HG03045 (cell line): ENCODE measurements at regions not wholly inside any gene's neighbourhood (a gene's known extent, or its start where the extent isn't known, plus 50 kb on each side); places are given as distances from the start of the nearest gene placed in this dataset.

Experiments used
- ATAC-seq: cut with Tn5 transposase; IDR thresholded peaks from one replicate; pipeline ENCODE4 v1.9.1; 2021; ENCODE audit warnings: mild to moderate bottlenecking, moderate library complexity; ENCODE audit not compliant: unreplicated experiment

DNA sequence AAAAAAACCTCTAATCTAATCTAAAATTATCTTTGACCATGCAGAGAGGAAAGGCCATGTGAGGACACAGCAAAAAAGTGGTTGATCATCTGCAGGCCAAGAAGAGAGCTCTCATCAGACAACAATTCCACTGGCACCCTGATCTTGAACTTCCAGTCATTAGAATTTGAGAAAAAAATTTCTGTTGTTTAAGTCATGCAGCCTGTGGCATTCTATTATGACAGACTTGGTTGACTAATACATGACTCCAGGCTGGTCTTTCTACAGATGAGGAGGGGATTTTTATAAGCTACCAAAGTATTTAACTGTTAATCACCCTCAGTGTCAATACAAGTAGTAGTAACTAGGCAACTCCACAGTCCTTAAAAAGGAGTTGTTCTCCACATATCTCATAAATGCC, 358.5 kb upstream of the RGMB start:
- no peak for ATAC-seq

GRCh38 chr5:98415663-98416062, 357.8 kb upstream of the RGMB start:
- ATAC-seq = no peak

GRCh38 chr5:98416541-98416940, 356.9 kb upstream of the RGMB start:
- ATAC-seq = no peak

- no peak for ATAC-seq
These were observed 353.6 kb upstream of the RGMB start for GRCh38 chr5:98419825-98420224.

DNA sequence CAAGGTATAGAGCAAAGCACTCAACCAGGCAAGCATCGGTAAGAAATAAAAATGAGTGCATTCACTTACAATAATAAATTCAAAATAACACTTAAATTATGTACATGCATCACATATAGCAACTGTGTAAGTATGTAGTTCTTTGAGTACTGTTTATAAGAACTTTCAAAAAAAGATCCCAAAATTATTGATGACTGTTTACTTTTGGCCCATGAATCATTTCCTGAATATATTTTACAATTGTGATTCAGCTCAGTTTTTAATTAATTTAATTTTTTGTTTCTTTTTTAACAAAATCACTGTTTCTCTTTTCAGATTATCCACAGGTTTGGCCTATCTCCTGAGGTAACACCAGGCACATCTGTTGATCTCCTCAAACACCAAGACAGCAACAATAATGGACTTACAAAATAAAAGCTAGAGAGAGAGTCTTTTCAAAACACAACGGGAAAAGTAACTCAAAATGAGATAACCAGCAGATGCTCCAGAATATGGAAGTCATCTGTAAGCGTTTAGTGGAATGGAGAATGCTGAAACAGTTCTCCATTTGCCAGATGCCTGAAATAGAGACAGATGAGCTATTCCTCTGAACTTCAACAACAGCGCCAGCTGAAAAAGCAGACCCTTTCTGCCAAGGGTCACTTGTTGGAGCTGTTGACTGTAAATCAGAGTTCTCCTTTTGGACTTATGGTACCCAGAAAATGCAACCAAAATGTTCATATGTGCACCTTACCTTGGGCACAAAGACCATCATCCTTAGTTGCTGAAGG, 348.6 kb upstream of the RGMB start:
- no peak for ATAC-seq

DNA sequence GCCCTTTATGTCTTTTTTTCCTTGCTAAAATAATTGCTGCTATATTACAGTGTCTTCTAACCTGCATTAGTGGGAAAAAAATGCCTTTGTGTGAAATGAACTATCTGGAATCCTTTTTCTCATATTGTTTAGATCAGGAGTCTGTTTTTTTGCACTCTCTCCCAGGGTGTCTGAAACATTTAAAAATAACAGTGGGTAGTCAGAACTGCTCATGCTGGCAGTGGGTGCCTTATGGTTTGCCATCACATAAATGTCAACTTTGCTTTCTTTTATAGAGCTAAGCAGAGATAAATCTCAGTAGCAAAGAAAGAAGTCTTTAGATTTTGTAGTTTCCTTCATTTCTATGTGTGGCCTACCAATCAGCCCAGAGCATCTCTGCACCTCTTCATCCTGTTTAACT, 347.8 kb upstream of the RGMB start:
- no peak for ATAC-seq

DNA sequence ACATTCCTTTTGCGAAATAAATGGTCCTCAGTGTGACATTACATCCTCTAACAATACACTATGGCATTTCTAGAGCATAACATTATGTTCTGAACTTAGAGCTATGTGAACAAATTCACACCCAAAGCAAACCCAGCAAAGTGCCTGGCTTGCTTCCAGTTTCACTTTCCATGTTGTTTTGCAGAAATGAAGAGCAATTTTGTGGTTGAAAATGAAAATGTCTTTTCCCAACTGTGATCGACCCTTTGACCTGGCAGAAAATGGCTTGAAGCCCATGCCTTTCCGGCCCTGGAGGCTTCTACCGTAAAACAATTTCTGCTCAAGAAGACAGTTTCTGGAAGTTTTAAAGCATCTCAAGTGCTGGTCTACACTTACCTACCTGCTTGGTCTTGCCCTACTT, 344.7 kb upstream of the RGMB start:
- no peak for ATAC-seq

- no peak for ATAC-seq
These were observed 341.1 kb upstream of the RGMB start for GRCh38 chr5:98432378-98432777.

- no peak for ATAC-seq
These were observed 340.4 kb upstream of the RGMB start for GRCh38 chr5:98433022-98433421.

DNA sequence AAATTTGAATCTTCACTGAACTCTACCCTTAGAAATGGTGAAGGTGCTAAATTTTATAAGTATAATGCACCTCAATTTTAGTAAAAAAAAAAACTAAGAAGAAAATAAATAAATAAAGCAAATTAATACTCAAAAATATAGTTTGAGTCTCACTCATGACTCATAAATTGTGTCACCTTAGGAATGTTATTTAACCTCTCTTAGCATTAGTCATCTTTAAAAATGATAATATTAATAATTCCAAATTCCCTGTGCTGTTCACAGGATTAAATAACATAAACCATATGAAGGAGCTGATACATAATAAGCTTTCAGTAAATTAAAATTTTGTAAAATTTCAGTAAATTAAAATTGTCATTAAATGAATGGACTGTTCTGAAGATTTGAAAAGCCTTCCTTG, 339.8 kb upstream of the RGMB start:
- ATAC-seq = no peak

DNA sequence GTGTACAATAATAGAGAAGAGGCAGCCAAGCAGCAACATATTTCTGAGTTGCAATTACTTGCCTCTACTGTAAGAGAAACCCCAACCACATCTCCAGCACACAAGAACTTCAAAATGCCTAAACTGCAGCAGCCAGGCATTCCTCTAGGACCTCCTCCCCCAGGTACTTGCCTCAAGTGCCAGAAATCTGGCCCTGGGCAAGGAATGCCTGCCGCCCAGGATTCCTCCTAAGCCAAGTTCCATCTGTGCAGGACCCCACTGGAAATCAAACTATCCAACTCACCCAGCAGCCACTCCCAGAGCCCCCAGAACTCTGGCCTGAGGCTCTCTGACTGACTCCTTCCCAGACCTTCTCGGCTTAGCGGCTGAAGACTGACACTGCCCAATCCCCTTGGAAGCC, 336.8 kb upstream of the RGMB start:
- no peak for ATAC-seq

DNA sequence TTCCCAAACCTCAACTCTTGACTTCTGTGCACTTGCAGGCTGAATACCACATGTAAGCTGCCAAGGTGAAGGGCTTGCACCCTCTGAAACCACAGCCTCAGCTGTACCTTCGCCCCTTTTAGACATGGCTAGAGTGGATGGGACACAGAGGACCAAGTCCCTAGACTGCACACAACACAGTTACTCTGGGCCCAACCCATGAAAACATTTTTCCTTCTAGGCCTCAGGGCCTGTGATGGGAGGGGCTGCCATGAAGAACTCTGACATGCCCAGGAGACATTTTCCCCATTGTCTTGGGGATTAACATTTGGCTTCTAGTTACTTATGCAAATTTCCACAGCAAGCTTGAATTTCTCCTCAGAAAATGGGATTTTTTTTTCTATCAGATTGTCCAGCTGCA, 331.0 kb upstream of the RGMB start:
- no peak for ATAC-seq

- no peak for ATAC-seq
These were observed 329.6 kb upstream of the RGMB start for GRCh38 chr5:98443881-98444280.

- ATAC-seq = no peak
These were observed 320.2 kb upstream of the RGMB start for GRCh38 chr5:98453296-98453695.

DNA sequence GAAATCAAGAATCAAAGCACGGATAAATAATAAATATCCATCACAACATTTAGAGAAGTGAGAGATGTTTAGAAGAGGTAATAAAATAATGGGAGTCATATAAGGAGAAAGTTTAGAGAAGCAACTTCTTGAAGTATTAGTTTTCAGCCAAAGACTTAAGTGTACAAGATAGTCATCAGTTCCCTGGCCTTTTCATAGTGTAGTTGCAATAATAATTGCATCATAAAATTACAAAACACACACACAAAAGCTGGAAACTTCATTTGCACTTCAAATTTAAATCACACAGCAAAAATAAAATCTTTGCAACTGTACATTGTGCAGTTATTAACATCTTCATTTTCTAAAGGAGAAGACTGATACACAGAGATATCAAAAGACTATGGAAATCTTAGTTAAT, 319.1 kb upstream of the RGMB start:
- no peak for ATAC-seq

DNA sequence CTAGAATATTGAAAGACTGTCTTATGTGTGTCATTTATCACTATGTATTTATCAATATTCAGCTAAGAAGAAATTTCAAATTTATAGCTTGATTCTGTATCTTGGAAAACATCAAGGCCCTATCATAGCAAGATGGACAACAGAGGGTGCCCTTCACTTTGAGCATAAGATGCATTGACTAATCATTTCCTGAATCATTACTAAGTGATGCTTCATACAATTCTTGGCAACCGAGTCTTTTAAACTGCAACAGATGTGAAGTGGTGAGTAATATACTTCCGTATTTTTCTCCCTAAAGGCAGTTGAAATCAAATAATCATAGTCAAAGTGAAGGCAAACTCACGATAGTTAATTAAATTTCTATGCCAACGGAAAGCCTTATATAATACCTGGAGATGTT, 318.6 kb upstream of the RGMB start:
- ATAC-seq = no peak

DNA sequence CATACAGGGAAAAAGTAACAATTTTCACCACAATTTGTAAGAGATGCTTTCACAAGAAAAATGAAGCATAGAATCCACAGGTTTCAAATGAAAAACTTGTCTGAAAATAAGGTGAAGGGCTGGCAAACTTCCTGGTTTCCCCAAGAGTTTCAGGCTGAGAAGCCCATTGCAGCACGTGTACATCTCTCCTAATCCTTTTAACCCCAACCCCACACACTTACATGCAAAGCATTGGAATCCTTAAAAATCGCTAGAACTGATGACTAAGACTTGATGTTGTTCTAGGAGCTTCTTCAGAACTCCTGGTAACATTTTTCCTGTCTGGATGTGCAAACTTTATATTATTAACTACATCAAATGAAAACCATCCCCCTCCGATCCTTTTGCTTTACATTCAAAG, 317.8 kb upstream of the RGMB start:
- ATAC-seq = no peak

- no peak for ATAC-seq
These were observed 315.5 kb upstream of the RGMB start for GRCh38 chr5:98458004-98458403.

DNA sequence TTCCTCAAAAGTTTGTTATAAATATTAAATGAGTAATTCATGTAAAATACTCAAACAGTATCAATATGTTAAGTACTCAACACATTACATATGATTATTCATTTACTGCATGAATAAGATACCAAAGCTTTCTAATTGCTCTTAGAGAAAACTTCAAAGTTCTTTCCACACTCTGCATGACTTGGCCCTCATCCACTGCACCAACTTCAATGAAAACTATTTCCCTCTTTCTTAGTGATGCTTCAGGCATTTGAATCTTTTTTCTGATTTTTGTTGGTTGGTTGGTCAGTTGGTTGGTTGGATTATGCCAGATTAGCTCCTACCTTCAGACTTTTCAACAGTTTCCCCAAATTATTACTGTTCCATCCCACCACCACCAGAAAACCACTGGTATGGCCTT, 314.7 kb upstream of the RGMB start:
- no peak for ATAC-seq

DNA sequence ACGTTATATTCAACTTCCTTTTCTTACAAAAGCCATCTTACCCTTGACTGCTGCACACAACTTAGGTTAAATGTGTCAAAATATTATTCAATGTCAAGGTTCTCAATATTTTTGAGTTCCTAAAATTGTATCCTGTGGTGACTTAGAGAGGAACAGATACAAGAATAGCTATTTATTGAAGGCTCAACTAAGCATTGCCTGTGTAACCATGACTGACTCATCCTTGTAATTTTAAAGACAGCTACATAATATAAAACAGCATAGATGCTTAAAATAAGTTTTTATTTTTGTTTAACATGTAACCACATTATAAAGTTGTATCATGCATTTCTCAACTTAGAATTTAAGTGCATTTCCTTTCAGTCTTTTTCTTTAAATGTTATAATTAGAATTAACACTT, 312.9 kb upstream of the RGMB start:
- ATAC-seq = no peak

- no peak for ATAC-seq
These were observed 312.0 kb upstream of the RGMB start for GRCh38 chr5:98461485-98461884.

DNA sequence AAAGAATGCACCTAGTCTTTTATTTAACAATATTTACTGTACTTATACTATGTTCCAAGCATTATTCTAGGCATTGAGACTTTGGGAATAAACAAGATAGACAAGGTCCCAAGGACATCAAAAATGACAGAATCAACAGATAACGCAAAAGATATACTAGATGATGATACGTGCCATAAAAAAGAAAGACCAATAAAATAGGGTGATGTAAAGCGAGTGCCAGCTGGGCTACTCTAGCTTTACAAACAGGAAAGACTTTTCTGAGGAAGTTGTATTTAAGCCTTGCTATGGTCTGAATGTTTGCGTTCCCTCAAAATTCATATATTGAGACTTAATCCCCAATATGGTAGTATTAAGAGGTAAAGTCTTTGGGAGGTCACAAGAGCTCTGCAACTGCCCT, 310.2 kb upstream of the RGMB start:
- ATAC-seq = no peak

- ATAC-seq = no peak
These were observed 309.8 kb upstream of the RGMB start for GRCh38 chr5:98463676-98464075.
